NB4 (cell line): ENCODE measurements at regions not wholly inside any gene's neighbourhood (a gene's known extent, or its start where the extent isn't known, plus 50 kb on each side); places are given as distances from the start of the nearest gene placed in this dataset.

ENCODE experiments used
- DNase-seq: peaks from one replicate; pipeline ENCODE4 v3.0.0; 2010; ENCODE audit warnings: low read depth
- H3K4me3 ChIP-seq: one replicate; pipeline ENCODE4 v1.5.1; 2011; ENCODE audit warnings: mild to moderate bottlenecking, low read depth, low read length, moderate library complexity
- CTCF ChIP-seq: IDR thresholded peaks from one replicate; pipeline ENCODE4 v1.5.1; 2012; ENCODE audit warnings: low read depth, low read length
- MAX ChIP-seq: IDR thresholded peaks from 2 replicates; pipeline ENCODE4 v1.6.1; 2011; ENCODE audit warnings: low read depth, low read length
- MYC ChIP-seq: IDR thresholded peaks from 2 replicates; pipeline ENCODE4 v1.6.1; 2011; ENCODE audit warnings: low read depth, low read length
- POLR2A ChIP-seq: IDR thresholded peaks from 2 replicates; pipeline ENCODE4 v1.6.1; 2011; ENCODE audit warnings: mild to moderate bottlenecking; ENCODE audit not compliant: insufficient read length; ENCODE audit errors: extremely low read depth

GRCh38 chr4:26267087-26267486 is 53.7 kb upstream of the RBPJ start:
- DNase-seq = no peak
- H3K4me3 ChIP-seq = no peak overlapping the region
- TF ChIP-seq POLR2A (no peak), CTCF (no peak), MAX (no peak), MYC (no peak)

- TF ChIP-seq MYC = no peak
- TF ChIP-seq CTCF = no peak
- no peak for TF ChIP-seq POLR2A
- no peak for TF ChIP-seq MAX
- peak; percentile 58 for DNase-seq
- H3K4me3 ChIP-seq = no peak overlapping the region
Measured at GRCh38 chr4:26268246-26268645, 52.6 kb upstream of the RBPJ start.

- H3K4me3 ChIP-seq = no peak overlapping the region
- no peak for TF ChIP-seq MYC
- no peak for TF ChIP-seq POLR2A
- no peak for TF ChIP-seq MAX
- no peak for TF ChIP-seq CTCF
- no peak for DNase-seq
Measured at GRCh38 chr4:26269038-26269437, 51.8 kb upstream of the RBPJ start.
